Gastroesophageal sphincter (tissue), 4 donors: ENCODE measurements at regions not wholly inside any gene's neighbourhood (a gene's known extent, or its start where the extent isn't known, plus 50 kb on each side); places are given as distances from the start of the nearest gene placed in this dataset.

Source experiments
- ATAC-seq: fragments of 150-250 bp; one replicate; pipeline ENCODE4 v1.9.1; 2016; ENCODE audit warnings: mild to moderate bottlenecking, moderate library complexity
- H3K27ac ChIP-seq, 4 donors: fragments of 200-600 bp; sonication (generic) in 3 of 4; 1 replicate in 3 of 4; 2 replicates in 1 of 4; pipeline ENCODE4 v1.5.1; 2016 to 2019
- H3K27me3 ChIP-seq: fragments of 200-600 bp; sonication (generic); one replicate; pipeline ENCODE4 v1.5.1; 2019
- H3K36me3 ChIP-seq, 2 donors: fragments of 200-600 bp; sonication (generic); one replicate each; pipeline ENCODE4 v1.5.1; 2019; ENCODE audit warnings: control low read depth in 1 of 2
- H3K4me1 ChIP-seq, 3 donors: fragments of 200-600 bp; sonication (generic); 1 replicate in 2 of 3; 2 replicates in 1 of 3; pipeline ENCODE4 v1.5.1; 2016 to 2019; ENCODE audit warnings: control low read depth in 2 of 3
- H3K4me3 ChIP-seq, 2 donors: fragments of 200-600 bp; sonication (generic); one replicate each; pipeline ENCODE4 v1.5.1; 2019; ENCODE audit warnings: mild to moderate bottlenecking in 1 of 2, moderate library complexity in 1 of 2
- H3K9me3 ChIP-seq, 3 donors: fragments of 200-600 bp; sonication (generic); one replicate each; pipeline ENCODE4 v1.5.1; 2017 to 2019; ENCODE audit warnings: control low read depth in 2 of 3
- CTCF ChIP-seq, 4 experiments: fragments of 200-600 bp in 2 of 4; fragments of 450-650 bp in 2 of 4; sonication (generic) in 1 of 4; IDR thresholded peaks; one replicate each; pipeline ENCODE4 v1.5.1; 2017 to 2019; ENCODE audit warnings: antibody characterized with exemption in 4 of 4, mild to moderate bottlenecking in 2 of 4, moderate library complexity in 2 of 4
- EP300 ChIP-seq: sonication (generic); formaldehyde crosslinking; IDR thresholded peaks from one replicate; pipeline ENCODE4 v1.6.1; 2017; ENCODE audit warnings: antibody characterized with exemption, mild to moderate bottlenecking
- POLR2A ChIP-seq, 2 donors: fragments of 450-650 bp; IDR thresholded peaks; one replicate each; pipeline ENCODE4 v1.6.1; 2017; ENCODE audit warnings: antibody characterized with exemption in 2 of 2, mild to moderate bottlenecking in 2 of 2, moderate library complexity in 1 of 2
- POLR2AphosphoS5 ChIP-seq: sonication (generic); formaldehyde crosslinking; IDR thresholded peaks from one replicate; pipeline ENCODE4 v1.6.1; 2017; ENCODE audit warnings: antibody characterized with exemption
- WGBS, 2 donors: methylation state at CpG; one replicate each; pipeline ENCODE4 v1.1.5; 2018; ENCODE audit warnings: low coverage in 1 of 2; 5-methylcytosine and 5-hydroxymethylcytosine counted together

GRCh38 chr12:11998944-11999315 lies 71.8 kb upstream of the BCL2L14 start:
- H3K9me3 ChIP-seq, result no peaks in the 10 kb centered on the region
- ATAC-seq, result no peak
- H3K4me3 ChIP-seq, result no peak overlapping the region
- no peaks in the 10 kb centered on the region for H3K27me3 ChIP-seq
- no peak for TF ChIP-seq CTCF (IDR thresholded peaks at IDR 0.05)
- no peak for TF ChIP-seq POLR2AphosphoS5
- TF ChIP-seq POLR2A (IDR thresholded peaks at IDR 0.05), result no peak
- TF ChIP-seq EP300, result no peak
- H3K36me3 ChIP-seq, result no peaks in the 10 kb centered on the region
- no peaks in the 10 kb centered on the region for H3K4me1 ChIP-seq
- no peak overlapping the region for H3K27ac ChIP-seq
- WGBS, 2 donors, result 100% methylated on average over 1 of the region's 1 CpG; no CpG with 5 or more reads in 1 of the 2 donors

- WGBS, 2 donors, result 75 to 92% methylated on average over 4 to 5 of the region's 5 CpGs
- Histone ChIP-seq H3K27me3 (no peaks in the 10 kb centered on the region), H3K4me3 (no peak overlapping the region), H3K27ac (no peak overlapping the region), H3K36me3 (no peaks in the 10 kb centered on the region), H3K4me1 (no peaks in the 10 kb centered on the region), H3K9me3 (no peaks in the 10 kb centered on the region)
- TF ChIP-seq CTCF (IDR thresholded peaks at IDR 0.05) (no peak), EP300 (no peak), POLR2AphosphoS5 (no peak), POLR2A (IDR thresholded peaks at IDR 0.05) (no peak)
- no peak for ATAC-seq
Observed at GRCh38 chr12:12003609-12004008, 67.1 kb upstream of the BCL2L14 start.

- 69 to 71% methylated on average over 3 of the region's 3 CpGs for WGBS, 2 donors
Observed at GRCh38 chr12:12004524-12004923, 66.2 kb upstream of the BCL2L14 start.

GRCh38 chr12:12007001-12007712 lies 63.6 kb upstream of the BCL2L14 start:
- no peak for ATAC-seq
- no peaks in the 10 kb centered on the region for H3K27me3 ChIP-seq
- 63 to 93% methylated on average over 5 of the region's 7 CpGs for WGBS, 2 donors

More at GRCh38 chr12:12004524-12004923, 66.2 kb upstream of the BCL2L14 start:
- H3K9me3 ChIP-seq, result no peaks in the 10 kb centered on the region
- no peak overlapping the region for H3K27ac ChIP-seq
- H3K4me3 ChIP-seq, result no peak overlapping the region
- H3K36me3 ChIP-seq, result no peaks in the 10 kb centered on the region
- H3K27me3 ChIP-seq, result no peaks in the 10 kb centered on the region
- no peak for TF ChIP-seq CTCF (IDR thresholded peaks at IDR 0.05)
- TF ChIP-seq POLR2A (IDR thresholded peaks at IDR 0.05), result no peak
- TF ChIP-seq EP300, result no peak
- H3K4me1 ChIP-seq, result no peaks in the 10 kb centered on the region
- ATAC-seq, result no peak

More at GRCh38 chr12:12007001-12007712, 63.6 kb upstream of the BCL2L14 start:
- Histone ChIP-seq H3K9me3 (no peaks in the 10 kb centered on the region), H3K27ac (no peak overlapping the region), H3K4me3 (no peak overlapping the region), H3K4me1 (no peaks in the 10 kb centered on the region), H3K36me3 (no peaks in the 10 kb centered on the region)
- TF ChIP-seq EP300, result no peak
- TF ChIP-seq CTCF (IDR thresholded peaks at IDR 0.05), result no peak
- no peak for TF ChIP-seq POLR2A (IDR thresholded peaks at IDR 0.05)
- TF ChIP-seq POLR2AphosphoS5, result no peak
